Thymus (tissue), 11 donors: ENCODE measurements at regions not wholly inside any gene's neighbourhood (a gene's known extent, or its start where the extent isn't known, plus 50 kb on each side); places are given as distances from the start of the nearest gene placed in this dataset.

Experiments
- DNase-seq, 9 donors: peaks; one replicate each; pipeline ENCODE4 v3.0.0-alpha.2; 2013; ENCODE audit warnings: low spot score in 9 of 9, low read depth in 6 of 9, missing footprints in 1 of 9
- H3K27ac ChIP-seq, 2 donors: one replicate each; pipeline ENCODE4 v1.5.1; 2013; ENCODE audit warnings: control low read depth in 1 of 2, low read depth in 1 of 2, low read length in 1 of 2, mild to moderate bottlenecking in 1 of 2, moderate library complexity in 1 of 2
- H3K27me3 ChIP-seq, 2 donors: one replicate each; pipeline ENCODE4 v1.5.1; 2013; ENCODE audit warnings: low read length in 1 of 2; ENCODE audit not compliant: control insufficient read depth in 2 of 2, insufficient read depth in 1 of 2
- H3K36me3 ChIP-seq, 2 donors: one replicate each; pipeline ENCODE4 v1.5.1; 2013; ENCODE audit warnings: low read length in 1 of 2, mild to moderate bottlenecking in 1 of 2, moderate library complexity in 1 of 2; ENCODE audit not compliant: control insufficient read depth in 2 of 2, insufficient read depth in 2 of 2
- H3K4me1 ChIP-seq, 2 donors: one replicate each; pipeline ENCODE4 v1.5.1; 2013; ENCODE audit warnings: low read length in 2 of 2; ENCODE audit not compliant: control insufficient read depth in 2 of 2, insufficient read depth in 2 of 2
- H3K4me3 ChIP-seq, 2 donors: one replicate each; pipeline ENCODE4 v1.5.1; 2013; ENCODE audit warnings: low read length in 2 of 2, control low read depth in 1 of 2, mild to moderate bottlenecking in 1 of 2
- H3K9me3 ChIP-seq, 2 donors: one replicate each; pipeline ENCODE4 v1.5.1; 2013; ENCODE audit warnings: low read length in 1 of 2, mild to moderate bottlenecking in 1 of 2; ENCODE audit not compliant: control insufficient read depth in 2 of 2, insufficient read depth in 1 of 2
- WGBS: extraction: QIAGEN DNeasy Blood & Tissue Kit; methylation state at CpG from one replicate; pipeline ENCODE4 v1.1.7; 2013; 5-methylcytosine and 5-hydroxymethylcytosine counted together
- donor health status: healthy.

GRCh38 chr10:3016016-3016415, 51.3 kb upstream of the PFKP start:
- WGBS, result 84% methylated on average over 7 of the region's 7 CpGs
- Histone ChIP-seq H3K9me3 (no peaks in the 10 kb centered on the region), H3K36me3 (no peaks in the 10 kb centered on the region), H3K27ac (no peak overlapping the region), H3K27me3 (no peaks in the 10 kb centered on the region), H3K4me3 (no peak overlapping the region), H3K4me1 (no peaks in the 10 kb centered on the region)
- DNase-seq, result no peak

GRCh38 chr10:3014968-3015367, 52.4 kb upstream of the PFKP start:
- 86% methylated on average over 9 of the region's 9 CpGs for WGBS
- H3K9me3 ChIP-seq, result no peaks in the 10 kb centered on the region
- no peaks in the 10 kb centered on the region for H3K27me3 ChIP-seq
- DNase-seq, result no peak
- no peaks in the 10 kb centered on the region for H3K36me3 ChIP-seq
- peaks cover 0 to 3% of the 10 kb centered on the region in 2 donors for H3K4me1 ChIP-seq
- no peak overlapping the region for H3K4me3 ChIP-seq
- H3K27ac ChIP-seq, result no peak overlapping the region

GRCh38 chr10:3012223-3012622, 55.1 kb upstream of the PFKP start:
- no peaks in the 10 kb centered on the region for H3K36me3 ChIP-seq
- WGBS, result 88% methylated on average over 5 of the region's 5 CpGs
- H3K9me3 ChIP-seq, result no peaks in the 10 kb centered on the region
- no peaks in the 10 kb centered on the region for H3K27me3 ChIP-seq
- peaks cover 0 to 3% of the 10 kb centered on the region in 2 donors for H3K4me1 ChIP-seq
- no peak overlapping the region for H3K4me3 ChIP-seq
- H3K27ac ChIP-seq, result no peak overlapping the region
- DNase-seq, result no peak

GRCh38 chr10:3010816-3011460, 56.4 kb upstream of the PFKP start:
- no peak overlapping the region for H3K27ac ChIP-seq
- no peaks in the 10 kb centered on the region for H3K9me3 ChIP-seq
- no peak overlapping the region for H3K4me3 ChIP-seq
- H3K4me1 ChIP-seq, result peaks cover 0 to 3% of the 10 kb centered on the region in 2 donors
- no peaks in the 10 kb centered on the region for H3K27me3 ChIP-seq
- DNase-seq, result peak in 4 of 9 donors; percentile 1 to 27 (median 15)
- WGBS, result 76% methylated on average over 10 of the region's 10 CpGs
- no peaks in the 10 kb centered on the region for H3K36me3 ChIP-seq

- H3K27ac ChIP-seq, result no peak overlapping the region
- H3K36me3 ChIP-seq, result no peaks in the 10 kb centered on the region
- no peak for DNase-seq
- no peaks in the 10 kb centered on the region for H3K27me3 ChIP-seq
- peaks cover 0 to 3% of the 10 kb centered on the region in 2 donors for H3K4me1 ChIP-seq
- H3K4me3 ChIP-seq, result no peak overlapping the region
- 77% methylated on average over 8 of the region's 8 CpGs for WGBS
- no peaks in the 10 kb centered on the region for H3K9me3 ChIP-seq
Measured at GRCh38 chr10:3010334-3010733, 57.0 kb upstream of the PFKP start.

- Histone ChIP-seq H3K4me3 (no peak overlapping the region), H3K36me3 (no peaks in the 10 kb centered on the region), H3K9me3 (no peaks in the 10 kb centered on the region), H3K27ac (no peak overlapping the region), H3K4me1 (peaks cover 0 to 3% of the 10 kb centered on the region in 2 donors), H3K27me3 (no peaks in the 10 kb centered on the region)
- DNase-seq, result no peak
- whole genome bisulfite sequencing, result 64% methylated on average over 6 of the region's 6 CpGs
Measured at GRCh38 chr10:3009341-3009740, 58.0 kb upstream of the PFKP start.

GRCh38 chr10:3008518-3009195, 58.7 kb upstream of the PFKP start:
- WGBS, result 38% methylated on average over 12 of the region's 12 CpGs
- H3K27me3 ChIP-seq, result no peaks in the 10 kb centered on the region

GRCh38 chr10:3006607-3007006, 60.7 kb upstream of the PFKP start:
- WGBS, result 98% methylated on average over 1 of the region's 1 CpG
- DNase-seq, result no peak
- Histone ChIP-seq H3K4me3 (no peak overlapping the region), H3K27me3 (no peaks in the 10 kb centered on the region), H3K36me3 (no peaks in the 10 kb centered on the region), H3K9me3 (no peaks in the 10 kb centered on the region), H3K27ac (no peak overlapping the region), H3K4me1 (peaks cover 0 to 3% of the 10 kb centered on the region in 2 donors)

More at GRCh38 chr10:3008518-3009195, 58.7 kb upstream of the PFKP start:
- Histone ChIP-seq H3K4me3 (no peak overlapping the region), H3K4me1 (peaks cover 0 to 3% of the 10 kb centered on the region in 2 donors), H3K27ac (no peak overlapping the region), H3K9me3 (no peaks in the 10 kb centered on the region), H3K36me3 (no peaks in the 10 kb centered on the region)
- no peak for DNase-seq

- WGBS, result 79% methylated on average over 3 of the region's 3 CpGs
Measured at GRCh38 chr10:3006093-3006492, 61.3 kb upstream of the PFKP start.

More at GRCh38 chr10:3006093-3006492, 61.3 kb upstream of the PFKP start:
- Histone ChIP-seq H3K4me1 (peaks cover 0 to 3% of the 10 kb centered on the region in 2 donors), H3K27ac (no peak overlapping the region), H3K9me3 (no peaks in the 10 kb centered on the region), H3K4me3 (no peak overlapping the region), H3K36me3 (no peaks in the 10 kb centered on the region), H3K27me3 (no peaks in the 10 kb centered on the region)
- no peak for DNase-seq
